ENCODE measurements at regions not wholly inside any gene's neighbourhood (a gene's known extent, or its start where the extent isn't known, plus 50 kb on each side); places are given as distances from the start of the nearest gene placed in this dataset.
A peak's percentile ranks its signal among the peaks of the same experiment; 100 is the strongest.

DNA sequence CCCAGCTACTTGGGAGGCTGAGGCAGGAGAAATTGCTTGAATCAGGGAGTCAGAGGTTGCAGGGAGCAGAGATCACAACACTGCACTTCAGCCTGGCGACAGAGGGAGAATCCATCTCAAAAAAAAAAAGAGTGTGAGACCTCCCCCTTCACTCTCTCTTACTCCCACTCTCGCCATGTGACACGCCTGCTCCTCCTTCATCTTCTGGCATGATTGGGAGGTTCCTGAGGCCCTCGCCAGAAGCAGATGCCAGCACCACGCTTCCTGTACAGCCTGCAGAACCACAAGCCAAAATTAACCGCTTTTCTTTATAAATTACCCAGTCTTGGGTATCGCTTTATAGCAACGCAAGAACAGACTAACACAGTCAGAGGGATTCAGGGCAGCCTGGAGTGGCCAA, 66.3 kb upstream of the CREB1 start:
- 81% methylated on average over 5 of the region's 8 CpGs for WGBS (ENCODE audit: insufficient coverage)

DNA sequence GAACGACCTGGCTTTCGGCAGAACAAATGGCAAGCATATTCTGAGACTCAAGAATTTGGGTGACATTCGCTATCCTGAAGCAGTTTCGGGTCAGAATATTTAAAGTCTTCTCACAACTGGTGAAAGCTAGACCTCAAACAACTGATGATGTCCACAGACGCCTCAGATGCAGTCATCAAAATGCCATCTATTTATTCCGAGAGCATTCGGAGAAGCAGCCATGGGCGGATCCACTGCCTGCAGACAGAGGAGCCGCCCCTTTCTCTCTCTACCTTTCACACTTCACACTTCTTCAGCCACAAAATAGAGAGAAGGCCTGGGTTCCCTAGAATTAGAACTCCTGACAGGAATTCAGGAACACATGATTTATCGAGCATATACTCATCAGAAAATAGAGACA, 65.8 kb upstream of the CREB1 start:
- CTCF ChIA-PET = interaction anchor here (2.5 kb wide), 1 partner anchor 8 kb away, joined by 6 read pairs; no protein-coding TSS in a partner anchor
- Histone ChIP-seq H3K27me3 (replicated peaks in 2 of 5; ENCODE audit: control insufficient read depth in 4 of 5, insufficient read depth in 5 of 5, low read length in 4 of 5) (no peaks in the 10 kb centered on the region), H3K36me3 (ENCODE audit: control insufficient read depth in 4 of 4, insufficient read depth in 4 of 4, low read length in 3 of 4) (no peaks in the 10 kb centered on the region), H3K4me1 (ENCODE audit: control extremely low read depth in 1 of 4, control insufficient read depth in 4 of 4, insufficient read depth in 4 of 4, low read length in 3 of 4) (peaks cover 0 to 5% (median 0%) of the 10 kb centered on the region in 4 experiments), H3K27ac (ENCODE audit: insufficient read depth in 1 of 2, low read depth in 1 of 2, low read length in 2 of 2, poor library complexity in 1 of 2, severe bottlenecking in 2 of 2) (no peak overlapping the region), H3K4me3 (ENCODE audit: control insufficient read depth in 1 of 7, extremely low read depth in 1 of 7, insufficient read depth in 4 of 7, low read depth in 2 of 7, low read length in 6 of 7) (no peak overlapping the region), H3K9me3 (ENCODE audit: control extremely low read depth in 1 of 5, control insufficient read depth in 4 of 5, insufficient read depth in 2 of 5, low read depth in 1 of 5, low read length in 4 of 5) (peaks cover 0 to 3% (median 0%) of the 10 kb centered on the region in 5 experiments)
- no peak for DNase-seq
- 92% methylated on average over 9 of the region's 10 CpGs for WGBS (ENCODE audit: insufficient coverage)
- POLR2A ChIA-PET = no interaction called here

More for the DNA sequence above, 66.3 kb upstream of the CREB1 start:
- H3K4me1 ChIP-seq (ENCODE audit: control extremely low read depth in 1 of 4, control insufficient read depth in 4 of 4, insufficient read depth in 4 of 4, low read length in 3 of 4) = peaks cover 0 to 5% (median 0%) of the 10 kb centered on the region in 4 experiments
- H3K9me3 ChIP-seq (ENCODE audit: control extremely low read depth in 1 of 5, control insufficient read depth in 4 of 5, insufficient read depth in 2 of 5, low read depth in 1 of 5, low read length in 4 of 5) = peaks cover 0 to 3% (median 0%) of the 10 kb centered on the region in 5 experiments
- ChIA-PET POLR2A (no interaction called here), CTCF (interaction anchor here (2.5 kb wide), 1 partner anchor 9 kb away, joined by 6 read pairs; no protein-coding TSS in a partner anchor)
- no peak overlapping the region for H3K27ac ChIP-seq (ENCODE audit: insufficient read depth in 1 of 2, low read depth in 1 of 2, low read length in 2 of 2, poor library complexity in 1 of 2, severe bottlenecking in 2 of 2)
- H3K4me3 ChIP-seq (ENCODE audit: control insufficient read depth in 1 of 7, extremely low read depth in 1 of 7, insufficient read depth in 4 of 7, low read depth in 2 of 7, low read length in 6 of 7) = no peak overlapping the region
- peak in 2 of 3 donors; percentile 20 to 41 for DNase-seq
- H3K27me3 ChIP-seq (replicated peaks in 2 of 5; ENCODE audit: control insufficient read depth in 4 of 5, insufficient read depth in 5 of 5, low read length in 4 of 5) = no peaks in the 10 kb centered on the region
- H3K36me3 ChIP-seq (ENCODE audit: control insufficient read depth in 4 of 4, insufficient read depth in 4 of 4, low read length in 3 of 4) = no peaks in the 10 kb centered on the region

DNA sequence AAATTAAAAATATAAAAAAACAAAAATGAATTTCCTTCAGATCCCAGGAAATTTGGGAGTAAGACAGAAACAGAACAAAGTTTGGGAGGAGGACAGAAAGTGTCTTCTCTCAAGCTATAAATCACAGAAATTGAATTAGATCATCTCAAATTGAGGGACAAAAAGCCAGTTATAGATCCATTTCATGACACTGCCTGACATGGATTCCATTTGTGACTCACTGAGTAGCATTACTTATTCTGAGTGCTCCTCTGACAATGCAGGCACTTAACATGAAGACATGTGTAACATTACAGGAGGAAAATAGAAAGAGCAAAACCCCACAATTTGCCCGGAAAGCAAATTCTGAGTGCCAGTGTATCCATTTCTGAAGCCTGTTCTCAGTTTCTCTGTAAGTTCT, 63.9 kb upstream of the CREB1 start:
- 100% methylated on average over 1 of the region's 1 CpG for WGBS (ENCODE audit: insufficient coverage)
- peaks cover 0 to 3% (median 0%) of the 10 kb centered on the region in 5 experiments for H3K9me3 ChIP-seq (ENCODE audit: control extremely low read depth in 1 of 5, control insufficient read depth in 4 of 5, insufficient read depth in 2 of 5, low read depth in 1 of 5, low read length in 4 of 5)
- POLR2A ChIA-PET = no interaction called here
- H3K4me3 ChIP-seq (ENCODE audit: control insufficient read depth in 1 of 7, extremely low read depth in 1 of 7, insufficient read depth in 4 of 7, low read depth in 2 of 7, low read length in 6 of 7) = no peak overlapping the region
- H3K36me3 ChIP-seq (ENCODE audit: control insufficient read depth in 4 of 4, insufficient read depth in 4 of 4, low read length in 3 of 4) = no peaks in the 10 kb centered on the region
- H3K27me3 ChIP-seq (replicated peaks in 2 of 5; ENCODE audit: control insufficient read depth in 4 of 5, insufficient read depth in 5 of 5, low read length in 4 of 5) = no peaks in the 10 kb centered on the region
- peaks cover 0 to 5% (median 0%) of the 10 kb centered on the region in 4 experiments for H3K4me1 ChIP-seq (ENCODE audit: control extremely low read depth in 1 of 4, control insufficient read depth in 4 of 4, insufficient read depth in 4 of 4, low read length in 3 of 4)
- CTCF ChIA-PET = no interaction called here
- DNase-seq = no peak
- no peak overlapping the region for H3K27ac ChIP-seq (ENCODE audit: insufficient read depth in 1 of 2, low read depth in 1 of 2, low read length in 2 of 2, poor library complexity in 1 of 2, severe bottlenecking in 2 of 2)

DNA sequence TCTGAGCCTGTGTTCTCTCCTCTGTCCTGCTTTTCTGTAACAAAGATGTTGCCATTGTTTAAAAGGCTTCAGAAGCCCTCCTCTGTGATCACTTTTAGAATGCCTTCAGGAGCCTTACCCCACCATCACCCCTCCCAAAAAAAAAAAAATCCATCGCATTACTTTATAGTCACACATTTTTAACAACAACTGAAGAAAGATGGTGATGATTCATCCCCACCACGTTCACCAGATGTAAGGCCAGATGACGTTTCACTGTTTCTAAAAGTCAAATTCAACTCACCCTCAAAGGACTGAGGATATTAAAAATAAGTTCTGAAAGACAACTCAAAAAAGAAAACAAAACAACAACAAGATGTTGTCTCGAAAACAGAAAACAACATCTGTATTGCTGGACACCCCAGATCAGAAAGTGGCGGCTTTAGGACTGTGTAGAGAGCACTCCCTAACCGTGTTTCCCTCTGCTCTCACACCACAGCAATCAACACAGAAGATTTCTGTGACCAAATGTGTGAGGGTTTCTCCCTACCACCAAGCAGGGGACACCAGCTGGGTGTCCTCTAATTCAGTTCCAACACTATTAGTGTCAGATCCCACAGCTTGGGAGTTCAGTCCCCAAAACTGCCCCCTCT, 61.9 kb upstream of the CREB1 start:
- CTCF ChIA-PET = interaction anchor here (0.9 to 1.7 kb wide), 2 partner anchors 14 to 325 kb away, joined by 4 to 5 read pairs; no protein-coding TSS in a partner anchor
- no peaks in the 10 kb centered on the region for H3K27me3 ChIP-seq (replicated peaks in 2 of 5; ENCODE audit: control insufficient read depth in 4 of 5, insufficient read depth in 5 of 5, low read length in 4 of 5)
- WGBS (ENCODE audit: insufficient coverage) = 89% methylated on average over 3 of the region's 6 CpGs
- POLR2A ChIA-PET = interaction anchor here (0.5 to 1.0 kb wide), 2 partner anchors 302 to 588 kb away, joined by 3 to 7 read pairs; partner anchors contain the start of gene KLF7
- no peaks in the 10 kb centered on the region for H3K36me3 ChIP-seq (ENCODE audit: control insufficient read depth in 4 of 4, insufficient read depth in 4 of 4, low read length in 3 of 4)
- H3K4me3 ChIP-seq (ENCODE audit: control insufficient read depth in 1 of 7, extremely low read depth in 1 of 7, insufficient read depth in 4 of 7, low read depth in 2 of 7, low read length in 6 of 7) = no peak overlapping the region
- peak in 1 of 3 donors; percentile 27 for DNase-seq
- no peak overlapping the region for H3K27ac ChIP-seq (ENCODE audit: insufficient read depth in 1 of 2, low read depth in 1 of 2, low read length in 2 of 2, poor library complexity in 1 of 2, severe bottlenecking in 2 of 2)
- H3K9me3 ChIP-seq (ENCODE audit: control extremely low read depth in 1 of 5, control insufficient read depth in 4 of 5, insufficient read depth in 2 of 5, low read depth in 1 of 5, low read length in 4 of 5) = peaks cover 0 to 3% (median 0%) of the 10 kb centered on the region in 5 experiments
- peaks cover 0 to 9% (median under 1%) of the 10 kb centered on the region in 4 experiments for H3K4me1 ChIP-seq (ENCODE audit: control extremely low read depth in 1 of 4, control insufficient read depth in 4 of 4, insufficient read depth in 4 of 4, low read length in 3 of 4)

DNA sequence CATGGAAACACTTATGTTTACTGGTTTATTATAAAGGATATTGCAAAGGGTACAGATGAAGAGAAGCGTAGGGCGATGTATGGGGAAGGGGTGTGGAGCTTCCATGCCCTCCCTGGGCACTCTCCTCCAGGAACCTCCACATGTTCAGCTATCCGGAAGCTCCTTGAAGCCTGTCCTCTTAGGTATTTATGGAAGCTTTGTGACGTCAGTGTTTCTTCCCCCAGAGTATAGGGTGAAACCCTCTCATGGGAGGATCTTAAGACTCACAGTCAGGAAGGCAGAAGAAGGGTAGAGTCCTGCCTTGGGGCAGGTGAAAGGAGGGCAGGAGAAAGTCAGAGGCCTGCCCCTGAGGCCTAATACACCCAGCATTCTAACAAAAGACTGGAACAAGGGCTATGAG, 61.3 kb upstream of the CREB1 start:
- ChIA-PET CTCF (interaction anchor here (0.7 to 1.7 kb wide), 3 partner anchors 14 to 584 kb away, joined by 3 to 4 read pairs (median 3); no protein-coding TSS in a partner anchor), POLR2A (interaction anchor here (0.5 to 0.6 kb wide), 2 partner anchors 374 to 587 kb away, joined by 3 to 7 read pairs; no protein-coding TSS in a partner anchor)
- H3K36me3 ChIP-seq (ENCODE audit: control insufficient read depth in 4 of 4, insufficient read depth in 4 of 4, low read length in 3 of 4) = no peaks in the 10 kb centered on the region

DNA sequence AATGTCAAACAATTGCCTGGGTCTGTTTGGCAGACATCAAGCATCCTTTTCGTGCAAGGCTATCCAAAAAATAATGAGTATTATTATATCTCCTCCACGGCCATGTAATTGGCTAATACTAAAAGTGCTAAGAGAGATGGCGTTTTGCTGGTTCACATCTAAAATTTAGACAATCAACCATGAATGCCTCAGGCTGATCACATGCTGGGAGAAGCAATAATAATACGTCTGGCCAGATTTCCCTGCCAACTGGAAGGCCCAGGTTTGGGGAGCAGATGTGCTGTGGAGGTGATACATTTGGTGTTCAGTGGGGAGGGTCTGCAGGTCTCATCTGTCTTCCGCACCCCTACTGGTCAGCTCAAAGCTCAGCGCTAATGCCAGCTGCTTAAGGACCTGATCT, 60.3 kb upstream of the CREB1 start:
- no peaks in the 10 kb centered on the region for H3K9me3 ChIP-seq (ENCODE audit: control extremely low read depth in 1 of 5, control insufficient read depth in 4 of 5, insufficient read depth in 2 of 5, low read depth in 1 of 5, low read length in 4 of 5)
- DNase-seq = no peak
- WGBS (ENCODE audit: insufficient coverage) = 100% methylated on average over 4 of the region's 6 CpGs
- CTCF ChIA-PET = interaction anchor here (1.4 to 1.7 kb wide), 3 partner anchors 15 to 670 kb away, joined by 3 to 5 read pairs (median 4); no protein-coding TSS in a partner anchor
- H3K4me3 ChIP-seq (ENCODE audit: control insufficient read depth in 1 of 7, extremely low read depth in 1 of 7, insufficient read depth in 4 of 7, low read depth in 2 of 7, low read length in 6 of 7) = no peak overlapping the region
- H3K4me1 ChIP-seq (ENCODE audit: control extremely low read depth in 1 of 4, control insufficient read depth in 4 of 4, insufficient read depth in 4 of 4, low read length in 3 of 4) = peaks cover 0 to 12% (median 5%) of the 10 kb centered on the region in 4 experiments
- no peaks in the 10 kb centered on the region for H3K36me3 ChIP-seq (ENCODE audit: control insufficient read depth in 4 of 4, insufficient read depth in 4 of 4, low read length in 3 of 4)
- H3K27ac ChIP-seq (ENCODE audit: insufficient read depth in 1 of 2, low read depth in 1 of 2, low read length in 2 of 2, poor library complexity in 1 of 2, severe bottlenecking in 2 of 2) = no peak overlapping the region
- no peaks in the 10 kb centered on the region for H3K27me3 ChIP-seq (replicated peaks in 2 of 5; ENCODE audit: control insufficient read depth in 4 of 5, insufficient read depth in 5 of 5, low read length in 4 of 5)
- POLR2A ChIA-PET = no interaction called here

More for the DNA sequence above, 61.3 kb upstream of the CREB1 start:
- DNase-seq = no peak
- WGBS (ENCODE audit: insufficient coverage) = 95% methylated on average over 4 of the region's 4 CpGs
- peaks cover 0 to 3% (median 0%) of the 10 kb centered on the region in 5 experiments for H3K9me3 ChIP-seq (ENCODE audit: control extremely low read depth in 1 of 5, control insufficient read depth in 4 of 5, insufficient read depth in 2 of 5, low read depth in 1 of 5, low read length in 4 of 5)
- H3K27ac ChIP-seq (ENCODE audit: insufficient read depth in 1 of 2, low read depth in 1 of 2, low read length in 2 of 2, poor library complexity in 1 of 2, severe bottlenecking in 2 of 2) = no peak overlapping the region
- no peak overlapping the region for H3K4me3 ChIP-seq (ENCODE audit: control insufficient read depth in 1 of 7, extremely low read depth in 1 of 7, insufficient read depth in 4 of 7, low read depth in 2 of 7, low read length in 6 of 7)
- H3K27me3 ChIP-seq (replicated peaks in 2 of 5; ENCODE audit: control insufficient read depth in 4 of 5, insufficient read depth in 5 of 5, low read length in 4 of 5) = no peaks in the 10 kb centered on the region
- H3K4me1 ChIP-seq (ENCODE audit: control extremely low read depth in 1 of 4, control insufficient read depth in 4 of 4, insufficient read depth in 4 of 4, low read length in 3 of 4) = peaks cover 0 to 12% (median 5%) of the 10 kb centered on the region in 4 experiments

All from common myeloid progenitor, CD34-positive (primary cell).